ENCODE measurements at regions not wholly inside any gene's neighbourhood (a gene's known extent, or its start where the extent isn't known, plus 50 kb on each side); places are given as distances from the start of the nearest gene placed in this dataset.

- no peak for DNase-seq
Measured at GRCh38 chr1:36715797-36716196, 233.1 kb upstream of the CSF3R start.

- DNase-seq = no peak
Measured at GRCh38 chr1:36714301-36714700, 231.6 kb upstream of the CSF3R start.

- no peak for DNase-seq
Measured at GRCh38 chr1:36711480-36711879, 228.8 kb upstream of the CSF3R start.

- DNase-seq = no peak
Measured at GRCh38 chr1:36710951-36711350, 228.2 kb upstream of the CSF3R start.

- no peak for DNase-seq
Measured at GRCh38 chr1:36709869-36710481, 227.3 kb upstream of the CSF3R start.

GRCh38 chr1:36708587-36708986 is 225.9 kb upstream of the CSF3R start:
- no peak for DNase-seq

GRCh38 chr1:36707221-36707620 is 224.5 kb upstream of the CSF3R start:
- DNase-seq = no peak

GRCh38 chr1:36706416-36706815 is 223.7 kb upstream of the CSF3R start:
- DNase-seq = no peak

- DNase-seq = no peak
Measured at GRCh38 chr1:36705629-36706028, 222.9 kb upstream of the CSF3R start.

GRCh38 chr1:36703526-36704208 is 221.0 kb upstream of the CSF3R start:
- peak in 1 of 4 experiments; percentile 17 for DNase-seq

GRCh38 chr1:36702963-36703362 is 220.2 kb upstream of the CSF3R start:
- DNase-seq = no peak

- DNase-seq = no peak
Measured at GRCh38 chr1:36699113-36699911, 216.6 kb upstream of the CSF3R start.

- DNase-seq = no peak
Measured at GRCh38 chr1:36697836-36698605, 215.3 kb upstream of the CSF3R start.

GRCh38 chr1:36696261-36696940 is 213.7 kb upstream of the CSF3R start:
- DNase-seq = no peak

- no peak for DNase-seq
Measured at GRCh38 chr1:36693603-36694002, 210.9 kb upstream of the CSF3R start.

GRCh38 chr1:36693161-36693525 is 210.4 kb upstream of the CSF3R start:
- no peak for DNase-seq

GRCh38 chr1:36692465-36693160 is 209.9 kb upstream of the CSF3R start:
- DNase-seq = no peak

- DNase-seq = no peak
Measured at GRCh38 chr1:36691374-36691773, 208.7 kb upstream of the CSF3R start.

- DNase-seq = no peak
Measured at GRCh38 chr1:36689992-36690391, 207.3 kb upstream of the CSF3R start.

- no peak for DNase-seq
Measured at GRCh38 chr1:36687312-36687711, 204.6 kb upstream of the CSF3R start.

GRCh38 chr1:36675931-36676562 is 193.3 kb upstream of the CSF3R start:
- no peak for DNase-seq

GRCh38 chr1:36675106-36675505 is 192.4 kb upstream of the CSF3R start:
- no peak for DNase-seq
